Iris pigment epithelial cell (primary cell): ENCODE measurements at regions not wholly inside any gene's neighbourhood (a gene's known extent, or its start where the extent isn't known, plus 50 kb on each side); places are given as distances from the start of the nearest gene placed in this dataset.

Experiments used
- DNase-seq: peaks from one replicate; pipeline ENCODE4 v3.0.0-alpha.2; 2011; ENCODE audit warnings: low read depth

DNA sequence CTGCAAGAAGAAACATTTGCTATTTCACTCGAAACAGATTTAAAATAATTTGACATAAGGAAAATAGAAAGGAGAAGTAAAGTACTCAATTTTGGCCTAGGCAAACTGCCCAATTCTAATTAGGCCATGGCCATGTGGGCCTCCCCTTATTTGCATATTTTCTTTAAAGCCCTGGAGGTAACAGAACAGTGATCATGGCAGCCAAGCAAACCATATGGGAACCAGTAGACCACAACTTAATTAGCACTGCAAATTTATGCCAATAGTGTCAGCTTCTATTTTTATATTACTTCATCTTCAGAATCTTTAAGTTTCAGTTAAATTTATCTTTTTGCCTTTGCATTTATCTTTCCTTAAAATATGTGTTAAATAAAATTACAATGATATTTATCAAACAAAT, 63.3 kb upstream of the THSD7A start:
- DNase-seq, result no peak

DNA sequence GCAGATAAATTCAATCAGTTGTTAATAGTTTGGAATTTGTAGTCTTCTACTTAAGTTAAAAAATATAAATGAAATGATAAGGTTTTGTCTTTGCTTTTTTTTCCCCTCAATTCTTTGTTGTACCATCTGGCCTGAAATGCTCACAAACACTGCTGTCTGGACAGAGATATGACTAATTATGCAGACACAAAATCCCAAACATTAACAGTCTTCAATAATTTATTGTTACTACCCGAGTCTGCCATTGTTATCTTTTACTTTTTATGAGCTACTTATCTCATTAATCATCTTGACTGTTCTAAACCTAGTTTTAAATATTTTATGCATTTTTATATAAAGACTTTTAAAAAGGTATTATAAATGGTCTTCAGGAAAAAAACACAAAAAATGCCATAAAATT, 64.7 kb upstream of the THSD7A start:
- peak; percentile 12 for DNase-seq

DNA sequence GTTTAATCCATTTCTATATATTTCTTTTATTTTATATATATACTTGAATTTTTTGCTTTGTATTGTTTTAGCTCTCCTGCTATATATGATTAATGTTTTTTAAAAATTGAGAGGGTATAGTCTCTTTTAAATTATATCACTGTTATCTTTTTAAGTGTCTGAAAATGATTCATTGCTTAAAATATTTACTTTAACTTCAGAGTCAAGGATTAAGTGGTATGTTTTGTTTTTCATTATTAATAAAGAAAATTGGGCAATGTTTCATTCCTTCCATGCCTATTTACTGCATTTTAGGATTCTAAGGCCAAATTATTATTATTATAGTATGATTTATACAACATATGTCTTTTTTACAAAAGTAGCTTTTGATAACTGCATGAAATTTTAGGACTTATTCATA, 67.2 kb upstream of the THSD7A start:
- DNase-seq, result peak; percentile 5

DNA sequence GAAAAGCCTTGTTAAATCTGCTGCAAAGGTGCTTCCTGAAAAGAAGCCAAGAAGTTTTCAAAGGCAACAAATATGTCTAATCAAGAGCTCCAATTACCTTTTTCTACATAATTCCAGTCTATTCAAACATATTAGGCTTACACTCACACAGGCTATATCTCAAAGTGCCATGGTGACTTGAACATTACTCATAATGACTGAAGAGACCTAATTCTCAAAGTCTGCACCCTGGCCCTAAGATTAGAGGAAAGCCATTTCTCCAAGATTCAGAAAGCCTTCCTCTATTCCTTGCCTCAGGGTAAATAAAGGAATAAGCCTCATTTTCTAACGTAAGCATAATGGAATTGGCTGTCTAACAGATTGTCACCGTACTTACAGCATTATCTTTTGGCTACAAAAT, 78.3 kb upstream of the THSD7A start:
- DNase-seq, result no peak

DNA sequence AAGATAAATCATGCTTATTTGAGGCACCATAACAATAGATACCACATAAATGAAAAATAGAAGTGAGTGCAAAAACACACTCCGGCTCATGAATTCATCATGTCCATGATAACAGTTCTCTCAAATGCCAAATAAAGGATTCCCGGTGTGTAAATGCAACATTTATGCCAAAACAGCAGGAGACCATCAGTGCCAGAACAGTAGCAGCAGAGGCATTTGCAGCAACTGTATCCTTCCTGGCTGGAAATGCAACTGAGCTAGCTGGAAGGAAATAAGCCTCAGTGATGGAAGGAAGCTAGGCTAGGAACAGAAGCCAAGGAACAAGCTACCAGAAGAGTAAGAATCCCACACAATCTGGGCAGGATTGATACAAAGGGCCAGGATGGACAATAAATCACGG, 79.9 kb upstream of the THSD7A start:
- no peak for DNase-seq

DNA sequence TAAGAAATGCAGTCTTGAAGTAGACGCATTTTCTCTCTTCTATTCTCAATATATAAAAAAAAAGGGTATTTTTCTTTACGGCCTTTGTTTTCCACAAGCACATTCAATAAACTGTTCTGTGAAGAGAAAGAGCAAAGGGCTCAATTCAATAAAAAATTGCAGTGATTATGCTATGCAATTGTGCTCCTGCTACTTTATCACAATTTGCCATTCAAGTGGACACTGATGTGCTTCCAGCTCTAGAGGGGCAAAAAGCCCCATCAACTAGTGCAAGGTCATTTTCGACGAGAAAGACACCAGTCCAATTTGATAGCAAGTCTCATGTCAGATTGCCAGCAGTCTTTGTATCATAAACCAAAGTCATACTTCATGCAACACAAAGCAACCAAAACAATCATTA, 82.6 kb upstream of the THSD7A start:
- no peak for DNase-seq

DNA sequence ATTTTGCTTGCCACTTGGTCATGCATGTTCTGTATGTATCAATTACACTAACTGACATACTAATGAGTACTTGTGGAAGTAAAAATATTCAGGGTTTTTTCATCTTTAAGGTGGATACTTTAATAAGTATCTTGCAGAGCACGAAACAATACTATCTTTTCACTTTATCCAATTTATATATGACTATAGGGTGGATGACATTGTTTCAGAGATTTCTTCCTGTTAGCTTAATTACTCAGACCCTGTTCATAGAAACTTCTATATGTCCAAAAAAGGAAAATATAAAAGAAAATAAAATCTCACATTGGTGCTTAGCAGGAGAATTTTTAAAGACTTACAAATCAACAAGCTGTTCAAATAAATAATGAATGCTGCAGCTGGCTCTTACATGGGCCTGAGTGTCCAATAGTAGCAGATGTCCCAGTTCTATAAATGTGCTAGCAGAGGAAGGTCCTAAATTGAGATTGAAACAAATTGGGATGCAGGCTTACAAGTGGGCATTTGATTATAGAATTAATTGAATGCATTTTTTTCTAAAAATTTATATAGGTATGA, 91.5 kb upstream of the THSD7A start:
- DNase-seq, result no peak

DNA sequence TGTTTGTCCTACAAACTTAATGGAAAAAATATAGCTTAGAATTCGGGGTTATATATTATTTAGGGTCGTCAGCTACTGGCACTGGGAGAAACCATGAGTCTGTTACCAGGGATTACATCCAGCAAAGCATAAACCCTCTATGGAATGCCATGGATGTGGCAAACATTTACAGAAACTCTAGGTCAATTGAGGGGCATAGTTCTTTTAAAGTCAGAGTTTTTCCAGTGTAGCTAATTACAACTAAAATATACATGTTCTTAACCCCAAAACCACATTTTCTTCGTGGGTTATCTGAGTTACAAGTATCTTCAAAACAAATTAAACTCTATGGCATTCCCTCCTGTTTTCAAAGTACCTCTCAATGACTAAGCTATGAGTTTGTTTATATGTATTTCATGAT, 99.3 kb upstream of the THSD7A start:
- DNase-seq, result peak; percentile 46

DNA sequence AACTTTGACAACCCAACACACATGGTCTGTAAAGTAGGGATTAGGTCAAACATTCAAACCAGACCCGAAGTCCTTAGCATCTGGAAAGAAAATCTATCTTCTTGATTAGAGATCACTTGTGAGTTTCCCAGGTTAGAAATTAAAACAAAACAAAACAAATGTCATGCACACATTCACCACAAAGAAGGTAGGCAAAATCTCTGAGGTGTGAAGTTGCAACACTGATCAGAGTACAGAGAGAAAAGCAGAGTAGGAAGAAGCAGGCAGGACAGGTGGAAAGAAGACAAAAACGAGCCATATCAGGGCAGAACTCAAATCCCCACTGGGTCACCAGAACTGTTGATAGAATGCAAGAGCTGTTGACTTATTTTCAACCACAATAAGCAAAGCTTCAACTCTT, 102.8 kb upstream of the THSD7A start:
- no peak for DNase-seq

DNA sequence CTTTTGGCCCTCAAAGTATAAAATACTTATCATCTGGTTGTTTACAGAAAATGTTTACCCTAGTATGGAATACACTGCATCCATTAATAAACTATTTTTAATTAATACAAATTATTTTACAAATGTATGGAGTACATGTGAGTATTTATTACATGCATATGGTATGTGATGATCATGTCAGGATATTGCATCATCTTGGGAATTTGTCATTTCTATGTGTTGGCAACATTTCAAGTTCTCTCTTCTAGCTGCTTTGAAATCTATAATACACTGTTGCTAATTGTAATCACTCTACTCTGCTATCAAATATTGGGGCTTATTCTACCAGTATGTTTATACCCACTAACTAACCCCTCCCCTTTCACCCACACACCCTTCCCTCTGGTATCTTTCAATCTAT, 103.9 kb upstream of the THSD7A start:
- peak; percentile 6 for DNase-seq

DNA sequence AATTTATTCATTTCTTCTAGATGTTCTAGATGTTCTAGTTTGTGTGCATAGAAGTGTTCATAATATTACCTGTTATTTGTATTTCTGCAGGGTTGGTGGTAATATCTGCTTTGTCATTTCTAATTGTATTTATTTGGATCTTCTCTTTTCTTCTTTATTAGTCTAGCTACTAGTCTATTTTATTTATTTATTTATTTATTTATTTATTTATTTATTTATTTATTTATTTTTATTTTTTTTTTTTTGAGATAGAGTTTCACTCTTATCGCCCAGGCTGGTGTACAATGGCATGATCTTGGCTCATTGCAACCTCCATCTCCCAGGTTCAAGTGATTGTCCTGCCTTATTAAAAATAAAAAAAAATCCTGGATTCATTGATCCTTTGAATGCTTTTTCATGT, 114.8 kb upstream of the THSD7A start:
- no peak for DNase-seq

DNA sequence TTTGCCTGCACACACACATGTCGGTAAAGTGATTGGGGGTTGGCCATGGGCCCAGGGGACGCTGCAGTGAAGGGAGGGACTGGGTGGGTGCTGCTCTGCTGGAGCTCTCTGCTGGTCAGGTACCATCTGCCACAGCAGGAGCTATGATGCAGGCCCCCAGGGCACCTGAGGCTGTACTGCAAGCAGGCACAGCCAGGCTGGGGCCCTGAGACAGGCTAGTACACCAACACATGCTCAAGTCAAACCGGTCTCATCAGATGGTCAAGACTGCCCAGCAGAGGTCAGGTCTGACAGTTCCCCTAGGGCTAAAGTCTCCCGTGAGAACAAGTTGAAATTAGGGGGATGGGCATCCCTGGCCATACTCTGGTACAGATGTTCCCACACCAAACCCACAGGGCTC, 118.3 kb upstream of the THSD7A start:
- no peak for DNase-seq

DNA sequence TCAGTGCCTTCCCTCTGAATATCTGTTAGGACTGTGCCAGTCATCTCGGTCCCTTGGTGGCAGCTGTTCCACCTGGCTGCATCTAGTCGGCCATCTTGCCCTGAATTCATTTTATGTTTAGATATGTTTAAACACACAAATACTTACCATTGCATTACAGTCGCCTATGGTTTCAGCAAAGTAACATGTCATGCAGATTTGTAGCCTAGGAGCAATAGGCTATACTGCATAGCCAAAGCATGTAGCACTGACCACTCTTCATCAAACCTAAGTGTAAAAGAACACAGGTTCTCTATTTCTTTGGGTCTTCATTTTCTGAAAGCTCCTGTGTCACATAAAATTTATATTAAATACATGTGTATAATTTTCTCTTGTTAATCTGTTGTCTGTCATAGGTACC, 118.9 kb upstream of the THSD7A start:
- no peak for DNase-seq

DNA sequence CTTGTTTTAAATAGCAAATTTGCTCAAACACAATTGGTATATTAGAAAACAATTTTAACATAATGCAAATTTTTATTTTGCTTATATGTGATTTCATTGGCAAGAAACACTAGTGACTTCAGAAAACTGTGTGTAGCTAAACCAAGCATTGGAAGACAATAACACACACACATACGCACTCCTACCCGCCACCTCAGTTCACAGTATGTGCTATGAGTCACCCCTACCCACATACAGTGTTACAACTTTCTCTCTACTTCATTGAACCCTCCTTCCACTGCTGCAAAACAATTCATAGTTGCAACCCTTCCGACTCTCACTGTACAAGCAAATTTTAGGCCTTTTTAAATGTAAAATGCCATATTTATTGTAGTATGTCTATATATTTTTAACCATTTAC, 119.9 kb upstream of the THSD7A start:
- DNase-seq, result peak; percentile 39

DNA sequence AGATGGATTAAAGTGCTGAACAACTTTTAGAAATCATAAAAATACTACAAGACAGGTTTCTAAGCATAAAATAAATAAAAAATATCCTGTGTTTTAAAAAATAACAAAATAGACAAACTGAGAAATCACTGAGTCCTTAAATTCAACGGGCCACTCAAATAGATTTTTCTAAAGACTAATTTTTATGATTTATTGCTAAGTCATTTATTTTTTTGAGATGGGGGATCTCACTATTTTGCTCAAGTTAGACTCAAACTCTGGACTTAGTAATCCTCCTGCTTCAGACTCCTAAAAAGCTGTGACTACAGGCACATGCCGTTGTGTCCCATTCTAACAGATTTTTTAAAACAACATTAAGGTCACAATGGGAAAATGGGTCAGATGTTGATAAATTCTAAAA, 121.0 kb upstream of the THSD7A start:
- no peak for DNase-seq

DNA sequence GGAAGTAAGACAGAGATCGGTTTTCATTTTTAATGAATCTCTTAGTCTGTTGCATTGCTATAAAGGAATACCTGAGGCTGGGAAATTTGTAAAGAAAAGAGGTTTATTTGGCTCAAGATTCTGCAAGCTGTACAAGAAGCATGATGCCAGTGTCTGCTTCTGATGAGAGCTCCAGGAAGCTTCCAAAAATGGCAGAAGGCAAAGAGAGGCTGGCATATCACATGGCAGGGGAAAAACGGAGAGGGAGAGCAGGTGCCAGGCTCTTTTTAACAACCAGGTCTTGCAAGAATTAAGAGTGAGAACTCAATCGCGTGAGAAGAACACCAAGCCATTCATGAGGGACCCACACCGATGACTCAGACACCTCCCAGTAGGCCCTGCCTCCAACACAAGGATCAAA, 125.0 kb upstream of the THSD7A start:
- no peak for DNase-seq

DNA sequence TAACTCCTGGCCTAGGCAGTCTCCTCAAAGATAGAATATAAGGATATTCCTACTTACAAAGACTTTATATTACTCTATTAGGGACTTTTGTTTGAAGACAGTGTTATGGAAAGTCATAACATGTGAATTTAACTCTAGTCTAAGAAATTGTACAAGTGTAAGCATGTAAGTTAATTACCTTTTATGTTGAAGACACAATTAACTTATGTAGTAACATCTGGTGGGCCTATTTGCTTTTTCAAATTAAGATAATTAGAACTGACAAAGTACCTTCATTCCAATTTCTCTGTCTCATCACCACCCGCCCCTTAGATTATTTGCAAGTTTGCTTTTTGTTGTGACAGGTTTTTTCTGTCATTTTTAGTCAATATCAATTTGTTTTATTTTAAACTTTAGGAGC, 126.0 kb upstream of the THSD7A start:
- DNase-seq, result no peak

DNA sequence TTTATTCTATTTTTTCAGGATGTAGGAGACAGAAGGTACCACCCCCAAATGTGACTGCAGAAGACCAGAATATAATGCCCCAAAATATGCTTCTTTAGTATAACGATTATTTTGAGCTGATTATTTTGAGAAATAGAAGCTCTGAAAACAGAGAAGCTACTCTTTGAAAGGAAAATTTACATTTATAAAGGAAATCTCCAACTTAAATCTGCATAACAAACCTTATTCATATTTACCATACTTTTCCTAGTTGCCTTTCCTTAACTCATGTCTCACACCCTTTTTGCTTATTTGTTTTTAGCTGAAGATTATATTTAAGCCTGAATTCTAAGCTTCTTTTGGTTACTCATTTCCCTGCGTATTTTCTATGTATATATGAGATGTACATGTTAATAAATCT, 127.1 kb upstream of the THSD7A start:
- DNase-seq, result no peak

DNA sequence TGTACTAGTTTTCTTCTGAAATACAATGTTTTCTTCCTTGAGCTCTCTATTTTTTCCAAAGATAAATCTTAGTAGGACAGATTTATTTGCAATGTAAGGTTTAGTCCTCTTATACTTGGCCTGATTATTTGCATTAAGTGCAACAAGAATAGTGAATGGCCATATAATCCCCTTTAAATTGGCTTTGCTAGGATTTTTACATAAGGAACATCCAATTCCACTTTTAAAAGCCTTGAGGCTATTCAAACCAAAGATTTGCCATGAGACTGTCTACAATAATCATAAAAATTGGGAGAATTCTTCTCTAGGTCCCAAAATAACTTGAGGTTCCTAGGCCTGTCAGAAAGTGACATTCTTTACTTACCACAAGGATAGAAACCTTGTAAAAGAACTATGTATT, 128.6 kb upstream of the THSD7A start:
- DNase-seq, result no peak

DNA sequence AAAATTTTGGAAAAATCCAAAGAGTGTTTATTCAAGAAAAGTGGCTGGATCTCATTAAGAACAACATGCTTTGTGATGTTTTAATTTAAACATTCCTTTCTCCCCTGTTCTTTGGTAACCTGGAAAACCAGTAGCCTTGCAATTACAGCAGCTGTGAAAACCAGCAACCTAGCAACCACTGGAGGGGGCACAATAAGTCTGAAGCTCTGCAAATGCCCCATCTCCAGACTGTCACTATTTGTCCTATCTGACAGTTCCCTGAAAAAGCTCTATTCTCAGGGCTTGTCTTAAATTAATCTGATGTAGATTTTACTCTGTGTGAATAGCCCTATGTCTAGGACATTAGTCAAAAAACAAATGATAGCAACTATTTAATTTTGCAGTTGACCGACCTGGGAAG, 137.6 kb upstream of the THSD7A start:
- DNase-seq, result no peak

DNA sequence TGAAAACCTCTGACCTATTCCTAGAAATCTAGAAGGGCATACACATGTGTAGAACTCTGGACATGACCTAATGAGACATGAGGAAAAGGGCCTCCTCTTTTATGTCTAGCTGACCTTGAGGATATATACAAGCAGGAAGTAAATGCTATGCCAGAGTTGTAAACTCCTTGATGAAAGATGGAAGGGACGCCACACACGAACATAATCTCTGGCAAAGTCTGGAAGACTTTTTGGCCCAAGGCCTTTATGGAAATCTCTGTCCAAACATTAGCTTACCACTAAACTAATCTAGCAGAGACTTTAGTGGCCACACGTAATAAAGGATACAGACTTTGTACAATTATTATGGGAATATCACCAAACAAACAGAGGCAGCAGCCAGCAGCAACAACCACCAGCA, 138.1 kb upstream of the THSD7A start:
- DNase-seq, result no peak

DNA sequence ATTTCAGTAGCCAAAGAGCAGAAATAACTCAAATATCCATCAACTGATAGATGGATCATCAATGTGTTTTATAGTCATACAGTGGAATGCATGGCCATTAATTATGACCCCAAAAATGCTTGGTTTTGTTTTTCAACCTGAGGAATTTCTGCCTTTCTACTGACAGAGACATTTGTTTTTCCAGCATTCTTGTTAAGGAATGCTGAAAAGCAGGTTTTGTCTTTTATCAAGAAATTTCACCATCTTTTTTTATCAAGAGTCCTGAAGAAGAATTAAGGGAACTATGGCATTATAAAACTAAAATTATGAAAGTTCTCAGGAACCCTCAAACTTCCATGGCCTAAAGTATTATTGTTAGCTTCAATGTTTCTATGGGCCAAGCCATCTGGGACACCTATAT, 153.4 kb upstream of the THSD7A start:
- DNase-seq, result no peak

DNA sequence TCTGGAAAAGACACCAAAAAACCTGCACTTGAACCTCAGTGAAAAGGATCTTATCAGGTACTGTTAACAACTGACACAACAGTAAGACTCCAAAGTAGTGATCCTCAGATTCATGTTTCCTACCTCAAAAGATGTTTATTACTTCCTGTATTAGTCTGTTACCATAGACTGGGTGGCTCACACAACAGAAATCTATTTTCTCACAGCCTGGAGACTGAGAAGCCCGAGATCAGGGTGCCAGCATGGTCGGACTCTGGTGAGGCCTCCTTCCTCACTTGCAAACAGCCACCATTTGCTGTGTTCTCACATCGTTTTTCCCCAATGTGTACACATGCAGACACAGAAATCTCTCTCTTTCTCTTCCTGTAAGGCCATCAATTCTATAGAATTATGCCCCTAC, 154.0 kb upstream of the THSD7A start:
- DNase-seq, result no peak

DNA sequence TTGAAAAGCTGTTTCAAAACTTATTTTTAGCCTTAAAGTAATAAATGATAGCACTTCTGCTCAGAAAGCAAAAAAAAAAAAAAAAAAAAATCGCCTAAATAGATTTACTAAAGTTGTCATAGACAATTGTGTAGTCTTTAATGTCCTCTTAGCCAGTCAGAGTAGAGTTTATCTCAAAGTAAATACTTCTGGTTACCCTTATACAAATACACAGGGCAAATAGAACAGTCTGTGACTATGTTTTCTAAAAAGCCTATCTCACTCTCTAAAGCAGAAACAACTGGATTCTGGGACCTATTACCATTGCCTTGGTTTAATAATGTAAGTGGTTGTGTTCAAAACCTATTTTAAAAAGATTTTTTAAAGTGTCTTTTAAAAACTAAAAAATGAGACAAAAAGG, 156.2 kb upstream of the THSD7A start:
- DNase-seq, result no peak

DNA sequence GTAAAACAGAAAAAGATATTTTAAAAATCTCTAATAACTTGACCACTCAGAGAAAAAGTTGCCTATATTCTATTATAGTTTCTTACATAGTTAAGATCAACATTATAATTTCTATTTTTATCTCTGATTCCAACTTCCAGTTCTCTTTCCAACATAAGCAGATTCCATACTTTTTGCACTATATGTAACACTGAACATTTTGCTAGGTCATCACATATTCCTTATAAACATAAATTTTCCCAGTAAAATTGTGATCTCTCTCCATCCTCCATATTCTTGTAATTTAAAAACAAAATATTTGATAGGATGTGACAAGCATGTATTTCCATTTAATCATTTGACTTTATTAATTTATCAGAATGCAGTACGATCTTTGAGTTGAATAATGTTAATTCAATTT, 170.4 kb upstream of the THSD7A start:
- no peak for DNase-seq
